NCI-H1436 treated with DMSO at 0.1 percent for 48 hours (cell line): ENCODE measurements at regions not wholly inside any gene's neighbourhood (a gene's known extent, or its start where the extent isn't known, plus 50 kb on each side); places are given as distances from the start of the nearest gene placed in this dataset.
A peak's percentile ranks its signal among the peaks of the same experiment; 100 is the strongest.
"Not testable (repeated sequence)": the region's sequence is repeated elsewhere in the genome, so short reads cannot be mapped to it uniquely, and the experiment has no call there.

Experiments used
- DNase-seq: peaks from one replicate; lab custom pipeline; 2025; lab: John Stamatoyannopoulos, UW

DNA sequence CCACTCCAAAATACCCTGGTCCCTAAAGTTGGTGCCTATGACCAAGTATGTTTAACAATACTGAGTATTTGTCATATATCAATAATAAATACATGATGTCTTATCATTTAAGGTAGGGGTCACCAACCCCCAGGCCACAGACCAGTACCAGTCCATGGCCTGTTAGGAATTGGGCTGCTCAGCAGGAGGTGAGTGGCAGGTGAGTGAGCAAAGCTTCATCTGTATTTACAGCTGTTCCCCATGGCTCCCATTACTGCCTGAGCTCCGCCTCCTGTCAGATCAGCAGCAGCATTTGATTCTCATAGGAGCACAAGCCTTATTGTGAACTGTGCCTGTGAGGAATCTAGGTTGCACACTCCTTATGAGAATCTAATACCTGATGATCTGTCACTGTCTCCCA, 126.2 kb downstream of the HNRNPD start:
- no peak for DNase-seq

GRCh38 chr4:82247171-82247570, 126.6 kb downstream of the HNRNPD start:
- no peak for DNase-seq

DNA sequence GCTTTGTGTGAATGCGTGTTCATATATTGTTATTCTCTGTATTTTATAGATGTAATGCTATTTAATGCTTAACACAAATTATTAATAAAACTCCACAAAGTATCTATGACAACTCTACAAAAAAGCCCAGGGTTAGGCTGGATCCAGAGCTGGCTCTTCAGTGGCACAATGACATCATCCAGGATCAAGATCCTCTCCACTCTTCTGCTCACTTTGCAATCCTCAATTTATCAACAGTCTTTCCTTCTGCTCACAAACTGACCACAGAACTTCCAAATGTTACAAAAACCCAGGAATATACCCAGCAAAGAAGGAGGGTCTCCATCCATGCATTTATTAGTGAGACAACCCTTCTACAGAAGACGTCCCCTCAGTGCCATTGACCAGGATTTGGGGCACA, 132.3 kb downstream of the HNRNPD start:
- DNase-seq = no peak

GRCh38 chr4:82240410-82240809, 133.4 kb downstream of the HNRNPD start:
- DNase-seq = no peak

GRCh38 chr4:82237142-82237541, 136.6 kb downstream of the HNRNPD start:
- not testable (repeated sequence) for DNase-seq

GRCh38 chr4:82235346-82235745, 138.4 kb downstream of the HNRNPD start:
- DNase-seq = no peak

- DNase-seq = no peak
Observed at GRCh38 chr4:82232891-82233290, 140.9 kb downstream of the HNRNPD start.

DNA sequence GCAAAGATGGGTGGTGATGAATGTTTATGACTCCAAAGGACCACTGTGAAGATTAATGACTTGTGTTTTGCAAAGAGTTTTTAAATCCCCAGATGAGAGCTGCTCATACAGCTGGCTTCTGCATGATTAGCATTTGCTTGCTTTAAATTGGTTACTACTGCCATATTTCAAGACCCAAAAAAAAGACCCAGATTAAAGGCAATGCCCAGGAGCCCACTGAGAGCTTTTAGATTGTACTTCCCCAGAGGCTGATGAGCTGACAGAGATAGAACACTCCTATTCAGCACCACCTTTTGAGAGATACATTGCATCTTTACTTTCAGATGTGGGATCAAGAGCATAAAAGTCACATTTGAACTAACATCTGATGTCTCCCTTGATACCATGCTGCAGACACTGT, 142.0 kb downstream of the HNRNPD start:
- DNase-seq = no peak

GRCh38 chr4:82230306-82230705, 143.5 kb downstream of the HNRNPD start:
- DNase-seq = no peak

DNA sequence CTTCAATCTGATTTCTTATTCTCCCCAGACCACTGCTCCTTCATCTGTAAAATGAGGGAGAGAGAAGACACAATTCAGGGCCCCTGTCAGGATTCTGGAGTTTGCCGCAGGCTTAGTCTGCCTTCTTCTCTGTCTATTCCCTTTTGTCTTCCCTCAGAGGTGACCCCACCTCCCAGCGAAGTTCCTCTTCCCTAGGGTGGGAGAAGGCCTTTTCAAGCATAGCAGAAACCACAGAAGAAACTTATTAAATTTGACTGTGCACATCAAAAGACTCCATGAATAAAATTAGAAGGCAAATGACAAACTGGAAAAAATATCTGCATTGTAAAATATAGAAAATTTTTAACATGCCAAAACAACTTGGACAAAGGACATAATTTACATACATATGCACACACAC, 148.8 kb downstream of the HNRNPD start:
- no peak for DNase-seq

DNA sequence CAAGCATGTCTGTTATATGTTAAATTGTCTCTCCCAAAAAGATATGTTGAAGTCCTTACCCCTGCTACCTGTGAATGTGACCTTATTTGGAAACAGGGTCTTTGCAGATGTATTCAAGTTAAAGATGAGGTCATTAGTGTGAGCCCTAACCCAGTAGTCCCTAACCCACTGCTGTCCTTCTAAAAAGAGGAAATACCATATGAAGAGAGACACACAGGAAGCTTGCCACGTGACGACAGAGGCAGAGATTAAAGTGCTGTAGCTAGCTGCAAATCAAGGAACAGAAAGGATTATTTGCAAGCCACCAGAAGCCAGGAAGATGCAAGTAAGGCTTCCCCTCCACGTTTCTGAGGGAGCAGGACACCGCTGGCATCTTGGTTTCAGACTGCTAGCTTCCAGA, 150.1 kb downstream of the HNRNPD start:
- DNase-seq = no peak

DNA sequence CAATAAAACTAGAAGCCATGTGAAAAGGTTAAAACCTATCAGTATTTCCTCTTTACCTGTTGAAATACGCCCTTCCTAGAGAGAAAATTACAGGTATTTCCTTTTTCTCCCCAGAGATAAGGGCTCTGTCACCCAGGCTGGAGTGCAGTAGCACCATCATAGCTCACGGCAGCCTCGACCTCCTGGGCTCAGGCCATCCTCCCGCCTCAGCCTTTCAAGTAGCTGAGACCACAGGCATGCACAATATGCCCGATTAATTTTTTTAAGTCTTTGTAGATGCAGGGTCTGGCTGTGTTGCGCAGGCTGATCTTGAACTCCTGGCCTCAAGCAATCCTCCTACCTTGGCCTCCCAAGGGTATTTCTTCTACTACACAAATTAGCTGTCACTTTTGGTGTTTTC, 154.4 kb downstream of the HNRNPD start:
- no peak for DNase-seq

DNA sequence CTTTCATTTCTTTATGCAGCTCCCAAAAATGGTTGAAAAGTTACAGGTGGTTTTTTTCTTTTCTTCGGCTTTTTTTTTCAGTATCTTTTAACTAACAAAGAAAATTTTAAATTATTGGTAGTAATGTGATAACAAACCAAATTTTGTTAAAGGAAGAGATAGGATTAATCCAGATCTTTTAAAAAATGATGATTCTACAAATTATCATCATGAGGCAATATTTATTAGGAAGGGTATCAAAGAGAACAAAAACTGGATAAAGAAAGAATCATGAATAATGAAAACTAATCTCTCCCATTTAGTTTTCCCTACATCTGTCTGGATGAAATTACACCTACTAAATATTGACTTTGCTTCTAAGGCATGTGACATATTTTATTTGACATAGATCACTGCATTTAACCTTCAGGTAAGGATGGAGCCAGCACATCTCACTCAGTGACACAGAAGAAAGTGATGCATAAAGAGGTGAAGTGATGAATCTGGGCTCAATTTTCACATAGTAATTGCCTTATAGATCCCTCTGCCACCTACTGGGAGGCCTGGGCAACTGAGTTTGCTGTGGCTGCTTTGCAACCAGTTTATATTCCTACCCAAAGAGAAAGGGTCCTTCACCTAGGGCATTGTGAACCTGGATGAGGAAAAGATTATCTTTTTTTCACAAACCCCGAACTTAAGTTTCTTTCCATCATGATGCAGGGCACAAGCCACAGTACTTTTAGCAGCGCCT, 155.6 kb downstream of the HNRNPD start:
- DNase-seq = no peak

- DNase-seq = no peak
Observed at GRCh38 chr4:82216219-82216618, 157.6 kb downstream of the HNRNPD start.

DNA sequence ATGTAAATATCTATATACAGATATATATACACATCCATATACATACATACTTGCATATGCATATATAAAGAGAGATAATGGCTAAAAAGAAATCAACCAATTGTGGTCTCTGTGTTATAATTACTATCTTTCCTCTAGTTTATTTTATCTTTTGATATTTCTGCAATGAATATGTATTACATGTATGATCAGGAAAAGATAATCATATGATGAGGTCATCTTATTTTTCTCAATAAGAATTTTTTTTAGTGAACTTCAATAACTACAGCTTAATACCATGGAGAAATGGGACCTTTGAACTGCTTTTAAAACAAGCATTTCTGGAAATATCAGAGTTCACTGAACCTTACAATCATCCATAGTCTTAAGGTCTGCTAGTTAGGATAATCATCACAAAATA, 158.0 kb downstream of the HNRNPD start:
- DNase-seq = no peak

- DNase-seq = no peak
Observed at GRCh38 chr4:82215039-82215438, 158.8 kb downstream of the HNRNPD start.

- no peak for DNase-seq
Observed at GRCh38 chr4:82213485-82214417, 160.0 kb downstream of the HNRNPD start.

DNA sequence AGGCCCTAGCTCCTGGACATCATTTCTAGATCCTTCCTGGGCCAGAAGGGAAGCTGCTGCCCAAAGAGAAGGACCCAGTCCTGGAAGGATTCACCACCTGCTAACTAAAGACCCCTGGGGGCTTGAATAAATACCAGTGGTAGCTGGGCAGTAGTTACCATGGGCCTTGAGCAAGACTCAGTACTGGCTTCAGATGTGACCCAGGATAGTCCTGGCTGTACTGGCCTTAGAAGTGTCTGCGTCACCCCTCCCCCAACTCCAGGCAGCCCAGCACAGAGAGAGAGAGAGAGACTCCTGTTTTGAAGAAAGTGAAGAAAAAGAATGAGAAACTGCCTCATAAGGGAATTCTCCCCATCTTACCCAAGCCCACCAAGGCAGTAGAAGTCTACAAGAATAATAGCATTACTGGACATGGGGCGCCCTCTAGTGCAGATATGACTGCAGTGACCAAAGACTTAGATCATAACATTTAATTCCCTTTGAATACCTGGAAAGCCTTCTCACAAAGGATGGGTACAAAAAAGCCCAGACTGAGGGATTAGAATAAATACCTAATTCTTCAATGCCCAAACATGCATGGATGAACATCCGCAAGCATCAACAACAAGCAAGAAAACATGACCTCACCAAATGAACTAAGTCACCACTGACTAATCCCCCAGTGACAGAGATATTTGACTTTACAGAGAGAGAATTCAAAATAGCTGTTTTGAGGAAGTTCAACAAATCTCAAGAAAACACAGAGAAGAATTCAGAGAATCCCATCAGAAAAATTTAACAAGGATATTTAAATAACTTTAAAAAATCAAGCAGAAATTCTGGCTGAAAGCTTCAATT, 171.8 kb downstream of the HNRNPD start:
- peak; percentile 40 for DNase-seq

DNA sequence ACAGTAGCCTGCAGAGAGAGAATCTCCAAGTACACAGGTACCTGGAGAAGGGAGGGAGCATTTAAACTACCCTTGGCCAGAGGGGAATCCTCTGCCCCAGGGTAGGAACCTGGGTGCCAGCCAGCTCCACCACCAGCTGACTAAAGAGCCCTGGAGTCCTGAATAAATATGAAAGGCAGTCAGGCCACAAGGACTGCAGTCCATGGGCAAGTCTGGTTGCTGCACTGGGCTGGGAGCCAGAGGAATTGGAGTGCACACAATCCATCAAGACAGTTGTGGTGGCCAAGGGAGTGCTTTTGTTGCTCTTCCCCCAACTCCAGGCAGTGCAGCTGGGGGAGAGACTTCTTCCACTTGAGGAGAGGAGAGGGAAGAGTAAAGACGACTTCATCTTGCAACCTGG, 172.5 kb downstream of the HNRNPD start:
- no peak for DNase-seq

GRCh38 chr4:82200046-82200445, 173.7 kb downstream of the HNRNPD start:
- DNase-seq = no peak

DNA sequence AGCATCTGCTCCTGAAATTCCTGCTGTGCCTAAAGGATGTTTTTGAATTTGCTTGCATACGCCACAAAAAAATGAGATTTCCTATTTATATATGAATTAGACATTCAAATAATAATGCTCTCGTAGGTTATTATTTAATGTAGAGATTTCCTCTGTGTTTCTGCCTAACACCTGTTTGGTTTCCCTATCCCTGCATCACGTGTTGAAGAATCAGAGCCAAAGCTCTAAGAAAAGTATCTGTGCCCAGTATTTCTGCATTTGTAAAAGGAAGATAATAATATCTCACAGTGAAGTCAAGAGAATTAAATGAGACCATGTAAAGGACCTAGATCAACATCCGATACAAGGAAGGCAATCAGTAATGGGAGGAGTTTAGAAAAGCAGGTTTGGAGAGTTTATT, 179.5 kb downstream of the HNRNPD start:
- DNase-seq = no peak

- no peak for DNase-seq
Observed at GRCh38 chr4:82192017-82192673, 181.6 kb downstream of the HNRNPD start.
